SJCRH30 (cell line): ENCODE measurements at regions not wholly inside any gene's neighbourhood (a gene's known extent, or its start where the extent isn't known, plus 50 kb on each side); places are given as distances from the start of the nearest gene placed in this dataset.

Experiments
- DNase-seq, 2 experiments: peaks; one replicate each; pipeline ENCODE4 v3.0.0-alpha.2; 2015 to 2020
- H3K27ac ChIP-seq: fragments of 250-450 bp; sonication (Bioruptor Pico); 2 replicates; pipeline ENCODE4 v1.5.1; 2020; ENCODE audit warnings: mild to moderate bottlenecking, moderate library complexity
- H3K27me3 ChIP-seq: fragments of 250-450 bp; sonication (Bioruptor Pico); 2 replicates; pipeline ENCODE4 v1.5.1; 2020; ENCODE audit warnings: mild to moderate bottlenecking, moderate library complexity
- H3K36me3 ChIP-seq: fragments of 250-450 bp; sonication (Bioruptor Pico); 2 replicates; pipeline ENCODE4 v1.5.1; 2020; ENCODE audit warnings: mild to moderate bottlenecking, moderate library complexity
- H3K4me1 ChIP-seq: fragments of 250-450 bp; sonication (Bioruptor Pico); 2 replicates; pipeline ENCODE4 v1.5.1; 2020; ENCODE audit warnings: mild to moderate bottlenecking, moderate library complexity
- H3K4me3 ChIP-seq: fragments of 250-450 bp; sonication (Bioruptor Pico); 2 replicates; pipeline ENCODE4 v1.5.1; 2020; ENCODE audit warnings: mild to moderate bottlenecking, moderate library complexity
- H3K9me3 ChIP-seq: fragments of 250-450 bp; sonication (Bioruptor Pico); replicated peaks from 2 replicates; pipeline ENCODE4 v1.5.1; 2020; ENCODE audit warnings: mild to moderate bottlenecking, moderate library complexity

GRCh38 chr12:88408823-88409222 lies 171.4 kb downstream of the KITLG start:
- no peak for DNase-seq
- no peak overlapping the region for H3K27ac ChIP-seq
- H3K4me3 ChIP-seq = no peak overlapping the region
- H3K27me3 ChIP-seq = no peaks in the 10 kb centered on the region
- no peaks in the 10 kb centered on the region for H3K4me1 ChIP-seq
- H3K36me3 ChIP-seq = no peaks in the 10 kb centered on the region
- no peaks in the 10 kb centered on the region for H3K9me3 ChIP-seq

GRCh38 chr12:88409257-88409656 lies 171.0 kb downstream of the KITLG start:
- Histone ChIP-seq H3K9me3 (no peaks in the 10 kb centered on the region), H3K27me3 (no peaks in the 10 kb centered on the region), H3K4me3 (no peak overlapping the region), H3K4me1 (no peaks in the 10 kb centered on the region), H3K36me3 (no peaks in the 10 kb centered on the region), H3K27ac (no peak overlapping the region)
- no peak for DNase-seq

- no peaks in the 10 kb centered on the region for H3K9me3 ChIP-seq
- no peak overlapping the region for H3K27ac ChIP-seq
- H3K4me1 ChIP-seq = no peaks in the 10 kb centered on the region
- no peak for DNase-seq
- H3K27me3 ChIP-seq = no peaks in the 10 kb centered on the region
- no peaks in the 10 kb centered on the region for H3K36me3 ChIP-seq
- H3K4me3 ChIP-seq = no peak overlapping the region
These were observed 168.6 kb downstream of the KITLG start for GRCh38 chr12:88411689-88412088.

- Histone ChIP-seq H3K36me3 (no peaks in the 10 kb centered on the region), H3K27ac (no peak overlapping the region)
- DNase-seq = no peak
These were observed 166.6 kb downstream of the KITLG start for GRCh38 chr12:88413646-88414045.

GRCh38 chr12:88416155-88416554 lies 164.1 kb downstream of the KITLG start:
- H3K4me3 ChIP-seq = no peak overlapping the region

More at GRCh38 chr12:88413646-88414045, 166.6 kb downstream of the KITLG start:
- no peaks in the 10 kb centered on the region for H3K27me3 ChIP-seq
- H3K9me3 ChIP-seq = no peaks in the 10 kb centered on the region
- no peak overlapping the region for H3K4me3 ChIP-seq
- H3K4me1 ChIP-seq = no peaks in the 10 kb centered on the region

GRCh38 chr12:88416786-88417185 lies 163.5 kb downstream of the KITLG start:
- Histone ChIP-seq H3K4me3 (no peak overlapping the region), H3K36me3 (no peaks in the 10 kb centered on the region)

More at GRCh38 chr12:88416155-88416554, 164.1 kb downstream of the KITLG start:
- Histone ChIP-seq H3K27me3 (no peaks in the 10 kb centered on the region), H3K36me3 (no peaks in the 10 kb centered on the region), H3K27ac (no peak overlapping the region), H3K9me3 (no peaks in the 10 kb centered on the region), H3K4me1 (no peaks in the 10 kb centered on the region)
- no peak for DNase-seq

GRCh38 chr12:88417531-88417930 lies 162.7 kb downstream of the KITLG start:
- no peaks in the 10 kb centered on the region for H3K36me3 ChIP-seq
- no peak overlapping the region for H3K27ac ChIP-seq
- H3K4me3 ChIP-seq = no peak overlapping the region
- H3K9me3 ChIP-seq = no peaks in the 10 kb centered on the region
- H3K4me1 ChIP-seq = no peaks in the 10 kb centered on the region
- DNase-seq = no peak
- no peaks in the 10 kb centered on the region for H3K27me3 ChIP-seq

More at GRCh38 chr12:88416786-88417185, 163.5 kb downstream of the KITLG start:
- Histone ChIP-seq H3K27me3 (no peaks in the 10 kb centered on the region), H3K4me1 (no peaks in the 10 kb centered on the region), H3K9me3 (no peaks in the 10 kb centered on the region), H3K27ac (no peak overlapping the region)
- no peak for DNase-seq

GRCh38 chr12:88418856-88419497 lies 161.3 kb downstream of the KITLG start:
- Histone ChIP-seq H3K4me3 (no peak overlapping the region), H3K27me3 (no peaks in the 10 kb centered on the region), H3K27ac (no peak overlapping the region), H3K36me3 (no peaks in the 10 kb centered on the region), H3K4me1 (no peaks in the 10 kb centered on the region), H3K9me3 (no peaks in the 10 kb centered on the region)
- no peak for DNase-seq

GRCh38 chr12:88419794-88420193 lies 160.5 kb downstream of the KITLG start:
- no peak for DNase-seq
- Histone ChIP-seq H3K27ac (no peak overlapping the region), H3K4me1 (no peaks in the 10 kb centered on the region), H3K27me3 (no peaks in the 10 kb centered on the region), H3K36me3 (no peaks in the 10 kb centered on the region), H3K9me3 (no peaks in the 10 kb centered on the region), H3K4me3 (no peak overlapping the region)

GRCh38 chr12:88420457-88420856 lies 159.8 kb downstream of the KITLG start:
- Histone ChIP-seq H3K4me1 (no peaks in the 10 kb centered on the region), H3K27ac (no peak overlapping the region), H3K36me3 (no peaks in the 10 kb centered on the region), H3K4me3 (no peak overlapping the region), H3K9me3 (no peaks in the 10 kb centered on the region), H3K27me3 (no peaks in the 10 kb centered on the region)
- no peak for DNase-seq

GRCh38 chr12:88424791-88425730 lies 155.2 kb downstream of the KITLG start:
- H3K9me3 ChIP-seq = no peaks in the 10 kb centered on the region
- no peak overlapping the region for H3K4me3 ChIP-seq
- H3K27ac ChIP-seq = no peak overlapping the region
- DNase-seq = no peak
- no peaks in the 10 kb centered on the region for H3K4me1 ChIP-seq
- no peaks in the 10 kb centered on the region for H3K36me3 ChIP-seq
- no peaks in the 10 kb centered on the region for H3K27me3 ChIP-seq

- no peak for DNase-seq
- Histone ChIP-seq H3K27me3 (no peaks in the 10 kb centered on the region), H3K9me3 (no peaks in the 10 kb centered on the region), H3K4me3 (no peak overlapping the region), H3K27ac (no peak overlapping the region), H3K36me3 (no peaks in the 10 kb centered on the region), H3K4me1 (no peaks in the 10 kb centered on the region)
These were observed 151.9 kb downstream of the KITLG start for GRCh38 chr12:88428350-88428749.

- H3K9me3 ChIP-seq = no peaks in the 10 kb centered on the region
- H3K4me1 ChIP-seq = no peaks in the 10 kb centered on the region
- DNase-seq = no peak
- no peak overlapping the region for H3K4me3 ChIP-seq
- H3K27me3 ChIP-seq = no peaks in the 10 kb centered on the region
- no peaks in the 10 kb centered on the region for H3K36me3 ChIP-seq
- H3K27ac ChIP-seq = no peak overlapping the region
These were observed 149.0 kb downstream of the KITLG start for GRCh38 chr12:88431246-88431645.

GRCh38 chr12:88432531-88433490 lies 147.5 kb downstream of the KITLG start:
- Histone ChIP-seq H3K27ac (no peak overlapping the region), H3K9me3 (no peaks in the 10 kb centered on the region), H3K27me3 (no peaks in the 10 kb centered on the region), H3K4me3 (no peak overlapping the region), H3K36me3 (no peaks in the 10 kb centered on the region), H3K4me1 (no peaks in the 10 kb centered on the region)
- DNase-seq = no peak
